Pancreas (tissue), 10 donors: ENCODE measurements at regions not wholly inside any gene's neighbourhood (a gene's known extent, or its start where the extent isn't known, plus 50 kb on each side); places are given as distances from the start of the nearest gene placed in this dataset.

Experiments used
- ATAC-seq, 4 donors: fragments of 200-7000 bp; cut with Tn5 transposase; one replicate each; pipeline versions ENCODE4 v1.8.0 to v1.9.1; 2020; ENCODE audit warnings: mild to moderate bottlenecking in 4 of 4, moderate library complexity in 4 of 4
- DNase-seq, 6 donors: peaks; one replicate each; pipeline ENCODE4 v3.0.0-alpha.2; 2020
- FAIRE-seq: peaks from 2 replicates; lab custom pipeline; 2012; peaks lifted over from hg19 to GRCh38; lab: Jason Lieb, UNC
- H3K27ac ChIP-seq, 4 donors: fragments of 200-600 bp; sonication (generic); 1 replicate in 3 of 4; 2 replicates in 1 of 4; pipeline versions ENCODE4 v1.5.0 to v1.8.0; 2020
- H3K27me3 ChIP-seq, 4 donors: fragments of 200-600 bp; one replicate each; pipeline ENCODE4 v1.8.0; 2021
- H3K36me3 ChIP-seq, 3 donors: fragments of 200-600 bp; sonication (generic) in 1 of 3; one replicate each; pipeline versions ENCODE4 v1.5.0 to v1.8.0; 2020 to 2021
- H3K4me1 ChIP-seq, 3 donors: fragments of 200-600 bp; one replicate each; pipeline ENCODE4 v1.8.0; 2021
- H3K4me3 ChIP-seq, 4 donors: fragments of 200-600 bp; sonication (generic) in 2 of 4; one replicate each; pipeline versions ENCODE4 v1.5.0 to v1.8.0; 2020 to 2021
- H3K9me3 ChIP-seq, 4 donors: fragments of 200-600 bp; one replicate each; pipeline ENCODE4 v1.8.0; 2021
- WGBS, 2 donors: extraction: QIAGEN DNeasy Blood & Tissue Kit; methylation state at CpG; one replicate each; pipeline ENCODE4 v1.1.7; 2013; 5-methylcytosine and 5-hydroxymethylcytosine counted together
- intact Hi-C, 3 donors: fragments of 100-400 bp; cut with DNase I; formaldehyde crosslinking; loops; one replicate each; pipeline versions ENCODE4 v1.11.1 to v1.14.2; 2022
- TF ChIP-seq, protein P1 (sequence below), 4 donors: fragments of 200-600 bp; sonication (generic) in 3 of 4; IDR thresholded peaks; one replicate each; pipeline versions ENCODE4 v1.5.0 to v1.8.0; 2021; ENCODE audit warnings: antibody characterized with exemption in 4 of 4
- donor health status: healthy with polysubstance abuse.
- donor health status: DM: no; HTN: no; CAD: no; lungs with moderate emphysema.
- donor health status: DM: no; HTN: no; CAD: no.
- donor health status: control.
- donor health status: control.
- donor health status: Bipolar disorder and iron deficiency.
- donor health status: DM: yes; HTN: yes; CAD: no.
- donor health status: DM: no; HTN: no; CAD: no.
- donor health status: DM: no; HTN: no; CAD: no.
- donor health status: DM: yes; HTN: yes; CAD: no.

DNA sequence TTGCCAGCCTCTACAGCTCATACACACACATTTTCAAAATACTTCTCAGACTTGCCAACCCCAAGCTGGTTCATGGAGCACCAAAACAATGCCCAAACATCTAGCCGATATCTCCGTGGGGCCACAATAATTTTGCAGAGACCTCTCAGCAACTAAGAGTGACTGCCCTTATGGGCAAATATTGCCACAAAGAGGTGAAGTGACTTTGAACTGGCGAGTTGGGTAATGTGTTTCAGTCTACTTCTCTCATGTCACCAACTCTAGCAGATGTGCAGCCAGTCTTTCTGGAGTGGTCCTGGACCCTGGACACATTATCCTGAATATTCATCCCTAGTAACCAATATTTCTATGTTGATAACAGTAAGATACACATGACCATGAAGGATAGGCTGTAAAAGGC lies 290.3 kb downstream of the EMP1 start:
- 81 to 90% methylated on average over 3 of the region's 3 CpGs for WGBS, 2 donors
- FAIRE-seq (no peak), ATAC-seq (no peak), DNase-seq (no peak)
- H3K9me3 ChIP-seq: no peaks in the 10 kb centered on the region
- H3K27me3 ChIP-seq: no peaks in the 10 kb centered on the region
- no peak overlapping the region for H3K4me3 ChIP-seq
- no peaks in the 10 kb centered on the region for H3K36me3 ChIP-seq
- intact Hi-C loops: no loop called here
- H3K27ac ChIP-seq: no peak overlapping the region
- H3K4me1 ChIP-seq: no peaks in the 10 kb centered on the region
- TF ChIP-seq, protein P1, sequence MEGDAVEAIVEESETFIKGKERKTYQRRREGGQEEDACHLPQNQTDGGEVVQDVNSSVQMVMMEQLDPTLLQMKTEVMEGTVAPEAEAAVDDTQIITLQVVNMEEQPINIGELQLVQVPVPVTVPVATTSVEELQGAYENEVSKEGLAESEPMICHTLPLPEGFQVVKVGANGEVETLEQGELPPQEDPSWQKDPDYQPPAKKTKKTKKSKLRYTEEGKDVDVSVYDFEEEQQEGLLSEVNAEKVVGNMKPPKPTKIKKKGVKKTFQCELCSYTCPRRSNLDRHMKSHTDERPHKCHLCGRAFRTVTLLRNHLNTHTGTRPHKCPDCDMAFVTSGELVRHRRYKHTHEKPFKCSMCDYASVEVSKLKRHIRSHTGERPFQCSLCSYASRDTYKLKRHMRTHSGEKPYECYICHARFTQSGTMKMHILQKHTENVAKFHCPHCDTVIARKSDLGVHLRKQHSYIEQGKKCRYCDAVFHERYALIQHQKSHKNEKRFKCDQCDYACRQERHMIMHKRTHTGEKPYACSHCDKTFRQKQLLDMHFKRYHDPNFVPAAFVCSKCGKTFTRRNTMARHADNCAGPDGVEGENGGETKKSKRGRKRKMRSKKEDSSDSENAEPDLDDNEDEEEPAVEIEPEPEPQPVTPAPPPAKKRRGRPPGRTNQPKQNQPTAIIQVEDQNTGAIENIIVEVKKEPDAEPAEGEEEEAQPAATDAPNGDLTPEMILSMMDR (IDR thresholded peaks at IDR 0.05): no peak

- intact Hi-C loops: no loop called here
These were observed 282.2 kb downstream of the EMP1 start for GRCh38 chr12:13478650-13479181.

GRCh38 chr12:13474381-13474780 lies 277.9 kb downstream of the EMP1 start:
- Histone ChIP-seq H3K4me1 (no peaks in the 10 kb centered on the region), H3K4me3 (no peak overlapping the region), H3K27me3 (no peaks in the 10 kb centered on the region), H3K9me3 (no peaks in the 10 kb centered on the region), H3K36me3 (no peaks in the 10 kb centered on the region), H3K27ac (no peak overlapping the region)
- TF ChIP-seq, protein P1 (IDR thresholded peaks at IDR 0.05): no peak
- intact Hi-C loops: no loop called here
- ATAC-seq (no peak), FAIRE-seq (no peak), DNase-seq (no peak)
- 51 to 57% methylated on average over 1 of the region's 1 CpG for WGBS, 2 donors

More at GRCh38 chr12:13478650-13479181, 282.2 kb downstream of the EMP1 start:
- TF ChIP-seq, protein P1 (IDR thresholded peaks at IDR 0.05): no peak
- H3K4me1 ChIP-seq: no peaks in the 10 kb centered on the region
- WGBS, 2 donors: 53 to 73% methylated on average over 6 of the region's 6 CpGs
- DNase-seq: no peak
- FAIRE-seq: no peak
- H3K27me3 ChIP-seq: no peaks in the 10 kb centered on the region
- H3K4me3 ChIP-seq: no peak overlapping the region
- no peaks in the 10 kb centered on the region for H3K36me3 ChIP-seq
- H3K9me3 ChIP-seq: no peaks in the 10 kb centered on the region
- no peak overlapping the region for H3K27ac ChIP-seq
- no peak for ATAC-seq

- H3K36me3 ChIP-seq: no peaks in the 10 kb centered on the region
- H3K9me3 ChIP-seq: no peaks in the 10 kb centered on the region
- H3K4me3 ChIP-seq: no peak overlapping the region
- FAIRE-seq (no peak), ATAC-seq (no peak), DNase-seq (no peak)
- TF ChIP-seq, protein P1 (IDR thresholded peaks at IDR 0.05): no peak
- 73 to 79% methylated on average over 5 of the region's 5 CpGs for WGBS, 2 donors
- no peak overlapping the region for H3K27ac ChIP-seq
- H3K27me3 ChIP-seq: no peaks in the 10 kb centered on the region
- H3K4me1 ChIP-seq: no peaks in the 10 kb centered on the region
- intact Hi-C loops: no loop called here
These were observed 276.2 kb downstream of the EMP1 start for GRCh38 chr12:13472690-13473089.

DNA sequence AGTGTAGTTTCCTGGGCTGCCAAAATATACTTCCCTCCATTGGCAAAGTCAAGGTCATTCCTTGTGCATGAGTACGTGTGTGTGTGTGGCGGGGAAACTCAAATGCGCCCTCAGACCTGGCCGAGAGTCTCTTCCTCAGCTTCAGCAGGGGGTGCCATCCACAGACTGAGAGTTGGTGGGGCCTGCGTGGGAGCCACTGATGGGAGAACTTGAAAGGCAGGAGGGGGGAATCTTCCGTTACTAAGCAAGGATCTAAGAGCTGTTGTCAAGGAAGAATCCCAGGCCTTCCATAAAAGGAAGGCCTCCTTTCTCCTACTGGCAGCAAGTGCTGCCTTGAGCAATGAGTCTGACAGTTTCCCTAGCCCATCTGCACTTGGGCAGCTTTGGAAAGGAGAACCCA lies 274.9 kb downstream of the EMP1 start:
- DNase-seq (no peak), ATAC-seq (no peak), FAIRE-seq (no peak)
- 85% methylated on average over 6 of the region's 6 CpGs for WGBS, 2 donors
- Histone ChIP-seq H3K27ac (no peak overlapping the region), H3K36me3 (no peaks in the 10 kb centered on the region), H3K9me3 (no peaks in the 10 kb centered on the region), H3K4me3 (no peak overlapping the region), H3K27me3 (no peaks in the 10 kb centered on the region), H3K4me1 (no peaks in the 10 kb centered on the region)
- TF ChIP-seq, protein P1 (IDR thresholded peaks at IDR 0.05): no peak
- intact Hi-C loops: no loop called here
